BE2C (cell line): ENCODE measurements at regions not wholly inside any gene's neighbourhood (a gene's known extent, or its start where the extent isn't known, plus 50 kb on each side); places are given as distances from the start of the nearest gene placed in this dataset.
"Not testable (repeated sequence)": the region's sequence is repeated elsewhere in the genome, so short reads cannot be mapped to it uniquely, and the experiment has no call there.

ENCODE experiments used
- DNase-seq: peaks from one replicate; pipeline ENCODE4 v3.0.0-alpha.2; 2020
- H3K27me3 ChIP-seq: fragments of 250-450 bp; sonication (Bioruptor Pico); 2 replicates; pipeline ENCODE4 v1.5.1; 2020; ENCODE audit warnings: mild to moderate bottlenecking
- H3K36me3 ChIP-seq: fragments of 250-450 bp; sonication (Bioruptor Pico); 2 replicates; pipeline ENCODE4 v1.5.1; 2020; ENCODE audit warnings: mild to moderate bottlenecking
- H3K4me1 ChIP-seq: fragments of 250-450 bp; sonication (Bioruptor Pico); 2 replicates; pipeline ENCODE4 v1.5.1; 2020
- H3K4me3 ChIP-seq: 2 replicates; pipeline ENCODE4 v1.5.1; 2011; ENCODE audit warnings: low read depth, low read length
- H3K9me3 ChIP-seq: fragments of 250-450 bp; sonication (Bioruptor Pico); 2 replicates; pipeline ENCODE4 v1.5.1; 2020
- CTCF ChIP-seq: IDR thresholded peaks from 2 replicates; pipeline ENCODE4 v1.5.1; 2012; ENCODE audit warnings: mild to moderate bottlenecking, low read depth, low read length

GRCh38 chr18:30858560-30858959 is 184.0 kb downstream of the DSC3 start:
- TF ChIP-seq CTCF = no peak
- H3K4me3 ChIP-seq = no peak overlapping the region
- no peaks in the 10 kb centered on the region for H3K27me3 ChIP-seq
- H3K36me3 ChIP-seq = no peaks in the 10 kb centered on the region
- DNase-seq = no peak
- H3K9me3 ChIP-seq = no peaks in the 10 kb centered on the region
- H3K4me1 ChIP-seq = no peaks in the 10 kb centered on the region

DNA sequence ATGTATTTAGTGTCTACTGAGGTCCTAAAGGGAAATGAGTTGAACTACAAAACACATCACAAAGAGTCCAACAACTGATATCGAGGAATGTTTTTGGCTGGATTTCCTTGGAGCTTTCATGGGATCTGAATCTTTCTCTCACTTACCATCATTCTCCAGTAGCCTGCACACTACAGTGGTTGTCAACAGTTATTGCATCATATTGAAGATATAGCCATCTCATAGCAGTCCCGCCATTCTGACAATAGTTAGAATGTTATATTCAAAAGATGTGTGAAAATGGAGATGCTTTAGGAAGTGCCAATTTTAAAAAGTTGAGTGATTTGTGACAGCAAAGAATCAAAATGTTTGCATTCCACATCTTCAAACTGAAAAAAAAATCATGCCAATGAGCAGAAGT is 186.8 kb downstream of the DSC3 start:
- no peak for DNase-seq
- no peaks in the 10 kb centered on the region for H3K4me1 ChIP-seq
- no peaks in the 10 kb centered on the region for H3K36me3 ChIP-seq
- no peaks in the 10 kb centered on the region for H3K9me3 ChIP-seq
- no peak overlapping the region for H3K4me3 ChIP-seq
- H3K27me3 ChIP-seq = no peaks in the 10 kb centered on the region
- TF ChIP-seq CTCF = no peak

- H3K4me1 ChIP-seq = no peaks in the 10 kb centered on the region
- no peak for DNase-seq
These were observed 189.6 kb downstream of the DSC3 start for GRCh38 chr18:30852980-30853379.

DNA sequence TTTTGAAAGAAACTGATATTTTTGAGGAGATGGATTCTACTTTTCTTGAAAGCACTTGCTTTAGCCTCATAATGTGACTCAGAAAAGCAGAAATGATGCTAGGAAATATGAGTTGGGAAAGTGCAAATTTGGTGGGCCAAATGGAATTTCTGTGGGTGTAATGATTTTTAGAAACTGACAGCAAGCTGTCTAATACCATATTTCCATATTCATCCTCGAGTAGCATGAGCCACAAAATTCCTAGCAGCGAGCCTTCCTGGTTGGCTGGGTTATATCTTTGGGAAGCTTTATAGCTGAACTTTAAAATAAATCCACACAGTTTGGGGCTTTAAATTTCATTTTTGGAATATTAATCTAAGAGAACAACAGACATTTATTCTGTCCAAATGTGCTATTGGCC is 190.0 kb downstream of the DSC3 start:
- no peaks in the 10 kb centered on the region for H3K36me3 ChIP-seq
- H3K27me3 ChIP-seq = no peaks in the 10 kb centered on the region
- DNase-seq = no peak
- TF ChIP-seq CTCF = no peak
- no peaks in the 10 kb centered on the region for H3K9me3 ChIP-seq
- H3K4me3 ChIP-seq = no peak overlapping the region
- H3K4me1 ChIP-seq = no peaks in the 10 kb centered on the region

More at GRCh38 chr18:30852980-30853379, 189.6 kb downstream of the DSC3 start:
- no peak overlapping the region for H3K4me3 ChIP-seq
- H3K9me3 ChIP-seq = no peaks in the 10 kb centered on the region
- no peak for TF ChIP-seq CTCF
- H3K27me3 ChIP-seq = no peaks in the 10 kb centered on the region
- no peaks in the 10 kb centered on the region for H3K36me3 ChIP-seq

GRCh38 chr18:30839056-30839561 is 203.4 kb downstream of the DSC3 start:
- not testable (repeated sequence) for H3K4me3 ChIP-seq, H3K9me3 ChIP-seq, DNase-seq, H3K4me1 ChIP-seq, H3K27me3 ChIP-seq, H3K36me3 ChIP-seq

GRCh38 chr18:30828700-30829099 is 213.8 kb downstream of the DSC3 start:
- no peaks in the 10 kb centered on the region for H3K27me3 ChIP-seq
- H3K36me3 ChIP-seq = no peaks in the 10 kb centered on the region
- no peak for DNase-seq
- TF ChIP-seq CTCF = no peak
- H3K9me3 ChIP-seq = no peaks in the 10 kb centered on the region
- H3K4me3 ChIP-seq = no peak overlapping the region
- H3K4me1 ChIP-seq = no peaks in the 10 kb centered on the region

GRCh38 chr18:30819619-30820018 is 222.9 kb downstream of the DSC3 start:
- Histone ChIP-seq H3K4me3 (no peak overlapping the region), H3K4me1 (no peaks in the 10 kb centered on the region), H3K27me3 (no peaks in the 10 kb centered on the region), H3K9me3 (no peaks in the 10 kb centered on the region), H3K36me3 (no peaks in the 10 kb centered on the region)
- no peak for DNase-seq
- no peak for TF ChIP-seq CTCF
